SKM-1 treated with dmso at 0.1 percent for 144 hours (cell line): ENCODE measurements at regions not wholly inside any gene's neighbourhood (a gene's known extent, or its start where the extent isn't known, plus 50 kb on each side); places are given as distances from the start of the nearest gene placed in this dataset.

ENCODE experiments used
- DNase-seq: peaks from one replicate; lab custom pipeline; 2025; ENCODE audit not compliant: unreplicated experiment; lab: John Stamatoyannopoulos, UW

DNA sequence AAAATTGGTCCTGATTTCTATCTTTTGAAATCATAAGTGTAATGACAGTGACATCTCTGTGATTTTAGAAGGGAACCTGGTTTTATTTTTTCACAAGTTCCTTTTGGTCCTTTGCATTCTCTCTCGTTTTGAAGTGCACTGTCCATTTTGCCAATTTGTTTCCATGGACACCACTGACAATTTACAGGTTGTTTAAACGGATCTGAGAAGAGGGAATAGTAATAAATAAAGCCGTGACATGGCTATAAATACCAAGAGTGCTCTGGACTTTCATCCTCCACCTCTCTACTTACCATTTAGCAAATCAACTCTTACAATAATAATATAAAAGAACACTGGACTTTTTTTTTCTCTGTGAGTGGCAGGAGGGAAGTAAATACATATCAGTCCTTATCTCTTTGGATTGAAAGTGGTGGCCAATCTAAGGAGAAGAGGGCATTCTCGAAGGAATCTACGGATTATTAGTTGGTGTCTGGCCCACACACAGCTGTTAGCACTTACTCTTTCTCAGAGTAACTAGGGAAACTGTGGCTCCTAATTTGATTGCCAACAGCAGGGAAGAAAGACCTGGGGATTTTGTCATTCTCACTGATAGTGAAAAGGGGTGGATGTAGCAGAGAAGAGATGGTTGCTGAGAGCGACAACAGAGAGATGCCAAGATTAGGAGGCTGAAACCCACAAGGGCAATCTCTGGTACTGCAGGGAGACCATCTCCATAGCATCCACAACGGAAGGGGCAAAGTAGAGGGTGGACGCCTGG, 108.7 kb upstream of the FSHR start:
- DNase-seq, result no peak

DNA sequence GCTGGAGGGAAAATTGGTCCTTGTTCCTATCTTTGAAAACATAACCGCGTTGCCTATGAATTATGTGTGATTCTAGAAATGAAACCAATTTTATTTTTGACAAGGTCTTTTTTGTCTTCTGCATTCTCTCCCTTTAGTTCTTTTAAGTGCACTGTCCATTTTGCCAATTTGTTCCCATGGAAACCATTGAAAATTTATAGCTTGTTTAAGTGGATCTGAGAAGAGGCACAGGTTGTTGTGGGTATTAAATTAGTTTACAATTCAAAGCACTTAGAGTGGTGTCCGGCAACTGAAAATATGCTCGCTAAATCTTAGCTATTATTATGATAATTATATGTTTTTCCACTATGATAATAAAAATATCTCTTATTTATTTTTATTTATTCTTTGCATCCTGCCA, 107.5 kb upstream of the FSHR start:
- DNase-seq, result no peak

GRCh38 chr2:49260979-49261538, 106.7 kb upstream of the FSHR start:
- DNase-seq, result no peak

DNA sequence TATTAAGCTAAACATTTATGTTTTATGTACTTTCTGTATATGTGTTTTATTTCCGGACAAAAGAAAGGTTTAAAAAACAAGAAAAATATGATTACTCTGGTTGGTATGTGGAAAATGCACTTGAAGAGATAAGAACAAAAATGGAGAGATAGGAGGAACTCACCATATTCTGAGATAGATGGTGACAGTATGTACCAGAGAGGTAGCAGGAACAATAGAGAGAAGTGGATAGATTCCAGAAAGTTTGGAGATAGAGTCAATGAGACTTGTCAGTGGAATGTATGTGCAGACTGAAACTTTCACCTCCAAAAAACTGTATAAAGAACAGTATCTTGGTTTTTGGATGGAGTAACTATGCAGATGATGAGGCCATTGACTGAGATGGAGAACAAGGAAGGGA, 105.6 kb upstream of the FSHR start:
- DNase-seq, result no peak

DNA sequence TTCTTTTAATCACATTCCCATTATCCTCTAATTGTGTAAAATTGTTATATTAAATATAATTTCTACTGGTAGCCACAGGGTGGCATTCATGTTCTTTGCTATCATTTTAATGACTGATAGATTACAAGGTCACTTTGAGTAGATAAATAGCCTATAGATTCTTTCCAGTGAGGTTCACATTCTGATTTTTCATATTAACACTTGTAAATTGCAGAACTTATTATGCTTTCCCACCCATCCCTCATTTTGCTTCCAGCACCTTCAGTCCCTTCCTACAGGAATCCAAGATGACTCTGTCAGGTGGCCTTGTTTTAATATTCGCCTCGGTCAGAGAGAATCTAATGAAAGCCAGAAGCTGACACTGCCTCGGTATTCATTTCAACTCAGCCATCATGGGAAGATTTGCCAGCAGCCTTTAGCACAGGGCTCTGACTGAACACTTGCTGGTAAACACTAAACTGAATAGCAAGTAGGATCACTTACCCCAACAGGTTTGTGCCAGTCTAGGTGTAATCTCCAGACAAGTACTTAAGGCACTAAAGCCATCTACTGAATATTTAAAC, 101.2 kb upstream of the FSHR start:
- DNase-seq, result no peak

DNA sequence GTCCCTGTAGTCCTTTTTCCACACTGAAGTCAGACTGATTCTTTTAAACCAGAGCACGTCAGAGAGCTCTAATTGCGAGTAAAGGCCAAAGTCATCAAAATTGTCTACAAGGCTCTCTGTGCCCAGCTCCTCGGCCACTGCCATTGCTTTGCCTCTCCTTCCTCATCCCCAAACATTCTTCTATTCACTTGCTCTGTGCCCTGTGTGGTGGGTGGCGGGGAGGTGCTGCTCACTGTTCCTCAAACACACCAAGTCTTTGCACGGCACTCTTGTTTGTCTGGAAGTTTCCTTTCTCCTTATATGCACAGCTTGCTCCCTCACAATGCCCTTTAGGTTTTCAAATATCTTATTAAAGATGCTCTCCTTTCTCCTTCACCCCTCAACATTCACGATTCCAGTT, 100.1 kb upstream of the FSHR start:
- DNase-seq, result no peak

DNA sequence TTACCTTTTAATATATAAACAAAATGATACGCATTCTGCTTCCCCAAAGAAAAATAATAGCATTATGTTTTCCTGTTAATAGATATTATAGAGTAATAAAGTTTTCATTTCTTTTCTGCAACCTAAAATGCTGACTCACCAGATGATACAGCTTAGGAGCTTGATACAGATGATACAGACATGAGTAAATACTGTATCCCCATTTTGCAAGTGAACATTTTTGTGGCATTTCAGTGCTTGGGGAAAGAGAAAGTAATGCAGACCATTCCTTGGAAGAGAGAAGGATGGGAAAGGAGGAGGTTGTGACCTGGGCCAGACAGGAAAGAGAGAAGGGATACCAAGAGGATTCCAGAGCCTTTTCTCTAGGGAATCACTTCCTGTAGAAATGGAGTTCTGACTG, 97.5 kb upstream of the FSHR start:
- DNase-seq, result no peak

GRCh38 chr2:49251251-49251650, 96.9 kb upstream of the FSHR start:
- DNase-seq, result no peak

GRCh38 chr2:49248506-49248905, 94.2 kb upstream of the FSHR start:
- DNase-seq, result no peak

- DNase-seq, result no peak
Measured at GRCh38 chr2:49241991-49242390, 87.7 kb upstream of the FSHR start.

- DNase-seq, result no peak
Measured at GRCh38 chr2:49241501-49241900, 87.2 kb upstream of the FSHR start.

DNA sequence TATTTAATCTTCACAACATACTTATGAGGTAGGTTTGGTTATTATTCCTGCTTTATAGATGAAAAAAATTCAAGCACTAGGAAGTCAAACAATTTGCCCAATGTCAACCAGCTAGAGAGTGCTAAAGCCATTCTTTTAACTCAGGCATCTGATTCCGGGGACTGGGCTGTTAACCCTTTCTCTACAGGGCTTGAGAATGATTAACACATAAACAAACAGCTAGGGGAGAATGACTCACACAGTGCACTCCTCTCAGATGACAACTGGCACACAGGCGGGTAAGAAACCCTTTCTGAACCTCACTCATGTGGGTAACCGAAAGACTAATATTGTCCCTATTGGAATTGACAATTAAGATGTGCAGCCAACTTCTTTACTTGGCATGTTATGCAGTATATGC, 86.3 kb upstream of the FSHR start:
- DNase-seq, result no peak

- DNase-seq, result no peak
Measured at GRCh38 chr2:49238604-49238960, 84.3 kb upstream of the FSHR start.

- DNase-seq, result no peak
Measured at GRCh38 chr2:49237867-49238603, 83.7 kb upstream of the FSHR start.

- no peak for DNase-seq
Measured at GRCh38 chr2:49236316-49236715, 82.0 kb upstream of the FSHR start.

- DNase-seq, result no peak
Measured at GRCh38 chr2:49226360-49226759, 72.0 kb upstream of the FSHR start.

GRCh38 chr2:49225126-49225525, 70.8 kb upstream of the FSHR start:
- no peak for DNase-seq

GRCh38 chr2:49224426-49225010, 70.2 kb upstream of the FSHR start:
- DNase-seq, result no peak

DNA sequence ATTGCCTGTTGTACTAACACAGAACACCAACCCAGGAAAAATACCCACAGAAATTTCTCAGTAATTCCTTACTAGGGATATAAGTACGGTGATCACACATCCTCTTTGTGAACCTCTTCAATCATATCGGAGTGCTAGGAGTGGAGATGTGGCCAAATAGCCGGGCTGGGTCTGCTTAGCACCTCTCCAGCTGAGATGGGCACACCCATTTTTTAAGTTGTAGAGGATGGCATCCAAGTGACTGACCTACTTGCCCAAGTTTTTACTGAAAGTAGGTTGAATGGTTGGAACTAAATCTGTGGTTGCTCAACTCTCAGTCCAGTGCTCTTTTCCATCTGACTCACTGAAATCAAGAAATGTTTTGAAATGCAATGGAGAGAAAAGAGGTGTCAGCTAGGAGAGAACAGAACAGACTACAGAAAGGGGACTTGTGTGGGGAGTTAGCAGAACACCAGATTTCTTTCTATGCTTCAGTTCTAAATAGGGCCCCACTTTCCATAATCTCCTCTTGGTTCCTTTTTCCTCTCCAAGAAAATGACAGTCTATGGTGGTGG, 68.7 kb upstream of the FSHR start:
- DNase-seq, result no peak

DNA sequence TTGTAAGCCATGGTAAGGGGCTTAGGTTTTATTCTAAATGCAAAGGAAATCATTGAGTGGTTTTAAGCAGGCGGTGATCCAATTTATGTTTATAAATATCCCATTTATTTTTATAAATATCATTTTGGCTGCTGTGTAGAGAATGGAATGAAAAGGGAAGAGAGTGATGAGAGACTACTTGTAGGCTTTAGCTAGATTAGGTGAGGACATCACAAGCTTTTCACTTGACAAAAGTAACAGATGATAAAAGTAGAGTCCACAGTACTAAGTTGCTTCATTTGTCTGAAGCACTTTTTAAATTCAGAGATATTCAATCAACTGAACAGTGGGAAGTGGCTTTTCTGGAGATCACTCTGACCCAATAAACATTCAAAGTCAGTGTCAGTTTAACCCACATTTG, 65.4 kb upstream of the FSHR start:
- no peak for DNase-seq

DNA sequence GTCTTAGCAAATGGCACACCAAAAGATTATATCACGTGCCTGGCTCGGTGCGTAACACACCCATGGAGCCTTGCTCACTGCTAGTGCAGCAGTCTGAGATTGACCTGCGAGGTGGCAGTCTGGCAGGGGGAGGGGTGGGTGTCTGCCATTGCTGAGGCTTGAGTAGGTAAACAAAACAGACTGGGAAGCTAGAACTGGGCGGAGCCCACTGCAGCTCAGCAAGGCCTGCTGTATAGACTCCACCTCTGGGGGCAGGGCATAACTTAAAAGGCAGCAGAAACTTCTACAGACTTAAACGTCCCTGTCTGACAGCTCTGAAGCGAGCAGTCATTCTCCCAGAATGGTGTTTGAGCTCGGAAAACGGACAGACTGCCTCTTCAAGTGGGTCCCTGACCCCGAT, 55.9 kb upstream of the FSHR start:
- DNase-seq, result no peak

GRCh38 chr2:49207204-49207603, 52.9 kb upstream of the FSHR start:
- DNase-seq, result no peak
